ENCODE measurements at regions not wholly inside any gene's neighbourhood (a gene's known extent, or its start where the extent isn't known, plus 50 kb on each side); places are given as distances from the start of the nearest gene placed in this dataset.

DNA sequence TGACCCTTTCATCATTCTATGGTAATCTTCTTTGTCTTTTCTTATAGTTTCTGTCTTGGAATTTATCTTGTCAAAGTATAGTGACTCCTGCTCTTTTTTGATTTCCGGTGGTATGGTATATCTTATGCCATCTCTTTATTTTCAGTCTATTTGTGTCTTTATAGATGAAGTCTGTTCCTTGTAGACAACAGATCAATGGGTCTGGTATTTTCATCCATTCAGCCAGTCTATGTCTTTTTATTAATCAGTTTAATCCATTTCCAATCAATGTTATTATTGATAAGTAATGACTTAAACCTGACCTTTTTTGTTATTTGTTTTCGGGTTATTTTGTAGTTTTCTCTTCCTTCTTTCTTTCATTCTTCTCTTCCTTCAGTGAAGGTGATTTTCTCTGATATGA, 495.9 kb upstream of the PCDH9 start:
- WGBS, 2 donors: 87 to 90% methylated on average over 2 of the region's 2 CpGs
- Histone ChIP-seq H3K36me3 (ENCODE audit: control insufficient read depth in 1 of 2, insufficient read depth in 2 of 2, low read length in 1 of 2) (no peaks in the 10 kb centered on the region), H3K27me3 (ENCODE audit: control insufficient read depth in 1 of 2, insufficient read depth in 2 of 2, low read length in 1 of 2) (peaks cover 0 to 2% of the 10 kb centered on the region in 2 donors), H3K4me3 (ENCODE audit: low read length in 2 of 2) (no peak overlapping the region), H3K9me3 (ENCODE audit: control insufficient read depth, low read length) (peaks cover 3% of the 10 kb centered on the region), H3K27ac (ENCODE audit: low read depth in 1 of 2, low read length in 2 of 2) (no peak overlapping the region), H3K4me1 (ENCODE audit: control insufficient read depth in 1 of 2, insufficient read depth in 2 of 2, low read length in 2 of 2) (no peaks in the 10 kb centered on the region)
- intact Hi-C loops (cut with DNase I): no loop called here
- ATAC-seq (ENCODE audit: low FRiP score) (no peak), DNase-seq (no peak)

DNA sequence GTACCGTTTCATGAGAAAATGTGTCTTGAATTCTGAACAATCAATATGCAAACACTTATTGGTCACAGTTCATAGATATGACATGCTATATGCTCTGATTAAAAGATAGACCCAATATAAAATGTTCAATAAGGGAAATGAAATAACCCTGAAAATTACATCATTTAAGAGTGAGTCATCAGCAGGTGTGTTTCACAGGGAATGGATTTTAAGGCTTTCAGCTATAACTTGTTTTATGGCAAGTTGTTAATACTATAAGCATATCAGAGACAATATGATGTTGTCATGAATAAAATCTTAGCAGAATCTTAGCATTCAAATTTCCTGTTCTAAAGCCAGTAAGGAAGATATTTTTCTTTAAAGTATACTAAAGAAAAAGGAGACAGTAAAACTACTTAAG, 483.4 kb upstream of the PCDH9 start:
- Histone ChIP-seq H3K9me3 (ENCODE audit: control insufficient read depth, low read length) (no peaks in the 10 kb centered on the region), H3K4me1 (ENCODE audit: control insufficient read depth in 1 of 2, insufficient read depth in 2 of 2, low read length in 2 of 2) (no peaks in the 10 kb centered on the region), H3K4me3 (ENCODE audit: low read length in 2 of 2) (no peak overlapping the region), H3K27me3 (ENCODE audit: control insufficient read depth in 1 of 2, insufficient read depth in 2 of 2, low read length in 1 of 2) (no peaks in the 10 kb centered on the region), H3K36me3 (ENCODE audit: control insufficient read depth in 1 of 2, insufficient read depth in 2 of 2, low read length in 1 of 2) (no peaks in the 10 kb centered on the region), H3K27ac (ENCODE audit: low read depth in 1 of 2, low read length in 2 of 2) (no peak overlapping the region)
- ATAC-seq (ENCODE audit: low FRiP score): no peak
- intact Hi-C loops (cut with DNase I): no loop called here
- WGBS, 2 donors: 74 to 78% methylated on average over 1 of the region's 1 CpG
- DNase-seq: no peak

DNA sequence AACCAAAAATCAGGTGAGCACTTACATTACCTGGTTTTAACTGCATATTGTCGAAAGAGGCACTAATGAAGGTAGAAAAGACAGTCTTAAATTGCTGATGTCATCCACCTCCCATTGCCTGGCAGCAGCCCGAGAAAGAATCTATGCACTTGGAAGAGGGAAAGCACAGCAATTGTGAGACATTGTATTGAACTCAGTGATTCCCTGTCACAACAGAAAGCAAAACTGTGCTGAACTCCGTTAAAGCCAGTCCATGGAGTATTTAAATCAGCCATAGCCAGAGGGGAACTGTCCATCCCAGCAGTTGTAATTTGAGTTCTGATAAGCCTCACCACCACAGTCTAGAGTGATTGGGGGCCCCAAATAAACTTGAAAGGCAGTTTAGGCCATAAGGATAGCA, 466.6 kb upstream of the PCDH9 start:
- intact Hi-C loops (cut with DNase I): no loop called here
- DNase-seq: no peak
- 60 to 64% methylated on average over 3 of the region's 3 CpGs for WGBS, 2 donors

DNA sequence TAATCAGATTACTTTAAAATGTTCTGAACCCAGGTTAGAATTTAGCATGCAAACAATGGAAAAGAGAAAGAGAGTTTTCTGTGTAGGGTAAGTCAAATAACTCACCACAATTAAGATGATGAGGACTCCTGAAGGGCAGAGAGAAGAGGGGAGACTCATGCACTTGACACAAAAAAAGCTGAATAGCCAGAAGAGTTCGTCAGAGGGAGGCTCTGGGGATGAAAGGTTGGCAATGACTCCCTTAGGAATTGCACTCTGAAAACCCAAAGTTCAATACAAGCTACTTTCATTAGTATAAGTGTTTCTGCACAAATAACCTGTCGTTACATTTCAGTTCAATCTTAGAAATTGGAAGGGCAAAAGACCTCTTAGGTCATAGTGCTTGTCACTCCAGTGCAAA, 434.4 kb upstream of the PCDH9 start:
- H3K4me3 ChIP-seq (ENCODE audit: low read length in 2 of 2): no peak overlapping the region
- H3K27me3 ChIP-seq (ENCODE audit: control insufficient read depth in 1 of 2, insufficient read depth in 2 of 2, low read length in 1 of 2): no peaks in the 10 kb centered on the region
- H3K27ac ChIP-seq (ENCODE audit: low read depth in 1 of 2, low read length in 2 of 2): no peak overlapping the region
- ATAC-seq (ENCODE audit: low FRiP score) (no peak), DNase-seq (no peak)
- 14 to 18% methylated on average over 2 of the region's 2 CpGs for WGBS, 2 donors
- intact Hi-C loops (cut with DNase I): no loop called here
- H3K36me3 ChIP-seq (ENCODE audit: control insufficient read depth in 1 of 2, insufficient read depth in 2 of 2, low read length in 1 of 2): no peaks in the 10 kb centered on the region
- no peaks in the 10 kb centered on the region for H3K4me1 ChIP-seq (ENCODE audit: control insufficient read depth in 1 of 2, insufficient read depth in 2 of 2, low read length in 2 of 2)
- H3K9me3 ChIP-seq (ENCODE audit: control insufficient read depth, low read length): no peaks in the 10 kb centered on the region

More for the DNA sequence above, 466.6 kb upstream of the PCDH9 start:
- H3K36me3 ChIP-seq (ENCODE audit: control insufficient read depth in 1 of 2, insufficient read depth in 2 of 2, low read length in 1 of 2): no peaks in the 10 kb centered on the region
- H3K4me3 ChIP-seq (ENCODE audit: low read length in 2 of 2): no peak overlapping the region
- ATAC-seq (ENCODE audit: low FRiP score): no peak
- H3K4me1 ChIP-seq (ENCODE audit: control insufficient read depth in 1 of 2, insufficient read depth in 2 of 2, low read length in 2 of 2): no peaks in the 10 kb centered on the region
- H3K9me3 ChIP-seq (ENCODE audit: control insufficient read depth, low read length): no peaks in the 10 kb centered on the region
- no peak overlapping the region for H3K27ac ChIP-seq (ENCODE audit: low read depth in 1 of 2, low read length in 2 of 2)
- peaks cover 0 to 2% of the 10 kb centered on the region in 2 donors for H3K27me3 ChIP-seq (ENCODE audit: control insufficient read depth in 1 of 2, insufficient read depth in 2 of 2, low read length in 1 of 2)

DNA sequence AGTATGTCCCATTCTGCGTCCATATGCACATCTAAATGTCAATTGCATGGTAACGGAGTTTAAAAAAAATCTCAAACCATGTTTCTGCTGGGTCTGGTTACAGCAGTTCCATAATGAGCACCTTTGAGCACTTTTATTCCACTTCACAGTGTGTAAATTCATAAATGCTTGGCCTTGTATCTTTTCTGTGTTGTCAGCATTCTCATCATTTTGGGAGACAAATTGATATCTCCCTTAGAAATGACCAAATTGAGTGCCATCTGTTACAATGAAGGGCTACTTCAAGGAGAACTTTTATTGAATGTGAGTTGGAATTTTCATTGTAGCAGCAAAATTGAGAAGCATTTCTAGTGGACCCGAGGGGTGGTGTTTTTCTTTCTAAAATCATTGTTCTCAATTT, 432.9 kb upstream of the PCDH9 start:
- ATAC-seq (ENCODE audit: low FRiP score) (no peak), DNase-seq (no peak)
- WGBS, 2 donors: 63 to 68% methylated on average over 3 of the region's 3 CpGs
- Histone ChIP-seq H3K4me3 (ENCODE audit: low read length in 2 of 2) (no peak overlapping the region), H3K36me3 (ENCODE audit: control insufficient read depth in 1 of 2, insufficient read depth in 2 of 2, low read length in 1 of 2) (no peaks in the 10 kb centered on the region), H3K27me3 (ENCODE audit: control insufficient read depth in 1 of 2, insufficient read depth in 2 of 2, low read length in 1 of 2) (no peaks in the 10 kb centered on the region), H3K27ac (ENCODE audit: low read depth in 1 of 2, low read length in 2 of 2) (no peak overlapping the region), H3K9me3 (ENCODE audit: control insufficient read depth, low read length) (no peaks in the 10 kb centered on the region), H3K4me1 (ENCODE audit: control insufficient read depth in 1 of 2, insufficient read depth in 2 of 2, low read length in 2 of 2) (no peaks in the 10 kb centered on the region)
- intact Hi-C loops (cut with DNase I): no loop called here

DNA sequence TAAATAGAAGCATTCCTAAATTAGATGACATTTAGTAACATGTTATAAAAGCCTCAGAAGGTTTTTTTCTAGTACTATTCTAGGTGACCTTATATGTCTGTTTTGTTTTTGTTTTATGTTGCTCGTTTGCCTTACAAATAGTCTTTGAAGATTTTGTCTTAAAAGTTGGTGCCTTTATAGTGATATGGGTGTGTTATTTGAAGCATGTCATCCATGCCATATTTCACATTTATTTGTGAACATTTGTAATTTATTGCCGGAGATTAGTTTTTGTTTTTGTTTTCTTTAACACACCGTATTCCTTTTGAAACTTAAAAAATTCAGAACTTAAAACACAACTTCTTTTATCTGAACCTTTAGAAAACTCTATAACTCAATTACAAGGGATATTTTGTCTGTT, 422.8 kb upstream of the PCDH9 start:
- DNase-seq: no peak
- intact Hi-C loops (cut with DNase I): no loop called here
- H3K9me3 ChIP-seq (ENCODE audit: control insufficient read depth, low read length): peaks cover 1% of the 10 kb centered on the region

DNA sequence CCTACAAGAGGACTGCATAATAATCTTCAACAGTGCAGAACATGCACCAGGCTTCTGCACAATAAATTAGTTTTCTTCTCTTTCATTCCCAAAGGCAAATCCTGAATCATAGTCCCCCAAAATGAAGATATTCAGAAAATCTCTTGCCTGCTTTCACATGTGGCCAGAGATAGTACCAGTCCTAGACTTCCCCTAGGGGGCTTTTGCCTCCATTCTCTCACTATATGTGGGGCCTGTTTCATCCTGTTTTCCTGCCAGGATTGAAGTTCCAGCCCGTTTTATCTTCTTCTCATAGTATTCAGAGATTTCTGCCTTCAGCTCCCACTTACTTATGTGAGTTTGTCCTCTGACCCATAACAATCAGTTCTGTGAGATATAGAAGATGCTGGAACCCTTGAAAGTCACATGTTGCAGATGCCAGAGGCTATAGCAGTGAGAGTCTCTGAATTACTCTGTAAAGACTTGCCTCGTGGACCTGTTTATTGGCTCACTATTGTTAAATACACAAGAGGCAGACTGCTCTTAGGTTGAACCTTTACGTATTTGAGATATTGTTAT, 421.9 kb upstream of the PCDH9 start:
- Histone ChIP-seq H3K27ac (ENCODE audit: low read depth in 1 of 2, low read length in 2 of 2) (no peak overlapping the region), H3K36me3 (ENCODE audit: control insufficient read depth in 1 of 2, insufficient read depth in 2 of 2, low read length in 1 of 2) (no peaks in the 10 kb centered on the region), H3K27me3 (ENCODE audit: control insufficient read depth in 1 of 2, insufficient read depth in 2 of 2, low read length in 1 of 2) (no peaks in the 10 kb centered on the region), H3K9me3 (ENCODE audit: control insufficient read depth, low read length) (peaks cover 1% of the 10 kb centered on the region), H3K4me1 (ENCODE audit: control insufficient read depth in 1 of 2, insufficient read depth in 2 of 2, low read length in 2 of 2) (no peaks in the 10 kb centered on the region), H3K4me3 (ENCODE audit: low read length in 2 of 2) (no peak overlapping the region)
- ATAC-seq (ENCODE audit: low FRiP score) (no peak), DNase-seq (no peak)
- intact Hi-C loops (cut with DNase I): no loop called here
- WGBS, 2 donors: 11 to 13% methylated on average over 3 of the region's 3 CpGs

More for the DNA sequence above, 422.8 kb upstream of the PCDH9 start:
- H3K27me3 ChIP-seq (ENCODE audit: control insufficient read depth in 1 of 2, insufficient read depth in 2 of 2, low read length in 1 of 2): no peaks in the 10 kb centered on the region
- no peaks in the 10 kb centered on the region for H3K4me1 ChIP-seq (ENCODE audit: control insufficient read depth in 1 of 2, insufficient read depth in 2 of 2, low read length in 2 of 2)
- 19 to 24% methylated on average over 3 of the region's 3 CpGs for WGBS, 2 donors
- H3K4me3 ChIP-seq (ENCODE audit: low read length in 2 of 2): no peak overlapping the region
- no peak overlapping the region for H3K27ac ChIP-seq (ENCODE audit: low read depth in 1 of 2, low read length in 2 of 2)
- ATAC-seq (ENCODE audit: low FRiP score): no peak
- H3K36me3 ChIP-seq (ENCODE audit: control insufficient read depth in 1 of 2, insufficient read depth in 2 of 2, low read length in 1 of 2): no peaks in the 10 kb centered on the region

DNA sequence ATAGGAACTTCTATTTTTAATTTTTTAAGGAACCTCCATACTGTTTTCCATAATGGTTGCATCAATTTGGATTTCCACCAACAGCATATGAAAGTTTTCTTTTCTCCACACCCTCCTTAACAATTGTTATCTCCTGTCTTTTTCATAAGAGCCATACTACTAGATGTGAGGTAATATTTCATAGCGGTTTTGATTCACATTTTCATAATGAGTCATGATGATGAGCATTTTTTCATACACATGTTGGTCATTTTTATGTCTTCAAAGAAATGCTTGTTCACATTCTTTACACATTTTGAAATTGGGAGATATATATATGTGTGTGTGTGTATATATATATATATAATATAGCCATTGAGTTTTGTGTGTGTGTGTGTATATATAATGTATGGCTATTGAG, 420.3 kb upstream of the PCDH9 start:
- no peak for DNase-seq
- 87 to 88% methylated on average over 1 of the region's 1 CpG for WGBS, 2 donors
- intact Hi-C loops (cut with DNase I): no loop called here

DNA sequence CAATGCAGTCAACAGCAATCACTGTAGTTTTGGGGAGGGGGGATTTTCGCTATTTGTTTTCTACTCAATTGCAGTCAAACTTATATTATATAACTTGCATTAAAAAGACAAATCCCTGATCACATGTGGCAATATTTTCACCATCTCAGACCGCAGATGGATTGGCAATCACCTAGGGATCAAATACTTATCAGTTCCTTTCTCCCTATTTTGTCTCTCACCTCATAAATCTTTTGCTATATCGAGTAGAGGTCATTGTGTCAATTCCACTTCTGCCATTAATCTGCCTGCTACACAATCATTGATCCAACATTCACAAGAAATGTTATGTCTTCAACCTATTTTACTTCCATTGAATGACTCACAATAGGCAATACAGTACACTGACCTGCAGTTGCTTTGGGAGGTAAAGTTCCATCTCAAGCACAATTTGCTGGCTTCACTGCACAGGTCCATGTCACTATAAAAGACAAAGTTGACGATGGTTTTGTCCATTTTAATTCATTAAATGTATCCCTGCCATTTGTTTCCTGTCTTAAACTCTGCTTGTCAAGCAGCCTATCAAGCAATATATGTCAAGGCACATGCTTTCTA, 415.8 kb upstream of the PCDH9 start:
- intact Hi-C loops (cut with DNase I): no loop called here
- DNase-seq (no peak), ATAC-seq (ENCODE audit: low FRiP score) (no peak)
- no peaks in the 10 kb centered on the region for H3K4me1 ChIP-seq (ENCODE audit: control insufficient read depth in 1 of 2, insufficient read depth in 2 of 2, low read length in 2 of 2)
- no peak overlapping the region for H3K27ac ChIP-seq (ENCODE audit: low read depth in 1 of 2, low read length in 2 of 2)
- H3K27me3 ChIP-seq (ENCODE audit: control insufficient read depth in 1 of 2, insufficient read depth in 2 of 2, low read length in 1 of 2): no peaks in the 10 kb centered on the region
- no peaks in the 10 kb centered on the region for H3K9me3 ChIP-seq (ENCODE audit: control insufficient read depth, low read length)
- 71 to 72% methylated on average over 4 of the region's 4 CpGs for WGBS, 2 donors
- no peak overlapping the region for H3K4me3 ChIP-seq (ENCODE audit: low read length in 2 of 2)
- no peaks in the 10 kb centered on the region for H3K36me3 ChIP-seq (ENCODE audit: control insufficient read depth in 1 of 2, insufficient read depth in 2 of 2, low read length in 1 of 2)

More for the DNA sequence above, 420.3 kb upstream of the PCDH9 start:
- no peak for ATAC-seq (ENCODE audit: low FRiP score)
- Histone ChIP-seq H3K4me1 (ENCODE audit: control insufficient read depth in 1 of 2, insufficient read depth in 2 of 2, low read length in 2 of 2) (no peaks in the 10 kb centered on the region), H3K27me3 (ENCODE audit: control insufficient read depth in 1 of 2, insufficient read depth in 2 of 2, low read length in 1 of 2) (no peaks in the 10 kb centered on the region), H3K27ac (ENCODE audit: low read depth in 1 of 2, low read length in 2 of 2) (no peak overlapping the region), H3K36me3 (ENCODE audit: control insufficient read depth in 1 of 2, insufficient read depth in 2 of 2, low read length in 1 of 2) (no peaks in the 10 kb centered on the region), H3K9me3 (ENCODE audit: control insufficient read depth, low read length) (no peaks in the 10 kb centered on the region), H3K4me3 (ENCODE audit: low read length in 2 of 2) (no peak overlapping the region)

Measured in aorta (tissue), 5 donors.